ENCODE measurements at regions not wholly inside any gene's neighbourhood (a gene's known extent, or its start where the extent isn't known, plus 50 kb on each side); places are given as distances from the start of the nearest gene placed in this dataset.
A peak's percentile ranks its signal among the peaks of the same experiment; 100 is the strongest.

DNA sequence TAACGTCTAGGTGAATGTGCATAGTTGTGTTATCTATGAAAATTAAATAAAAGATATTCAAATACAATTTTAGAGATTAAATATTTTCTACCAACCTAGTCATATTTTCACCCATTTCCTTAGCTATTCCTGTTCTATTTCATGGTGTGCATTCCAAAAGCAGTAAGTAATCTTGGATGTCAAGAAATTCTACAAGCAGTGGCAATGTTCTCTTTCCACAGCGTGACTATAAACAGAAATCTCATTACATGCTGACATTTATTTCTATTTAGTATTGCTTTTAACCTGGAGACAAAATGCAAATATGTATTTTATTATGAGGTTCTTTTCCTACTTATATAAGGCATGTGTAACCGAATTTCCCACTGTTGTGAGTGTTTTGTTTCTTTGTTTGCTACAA, 510.0 kb downstream of the ACTL7B start:
- DNase-seq (ENCODE audit: low read depth, low spot score): no peak
- H3K27me3 ChIP-seq (ENCODE audit: insufficient read depth, insufficient read length): no peaks in the 10 kb centered on the region
- H3K4me1 ChIP-seq (ENCODE audit: insufficient read depth, insufficient read length): no peaks in the 10 kb centered on the region
- H3K36me3 ChIP-seq (ENCODE audit: insufficient read depth, insufficient read length, low read length): no peaks in the 10 kb centered on the region
- H3K4me3 ChIP-seq (ENCODE audit: insufficient read length, low read depth): no peak overlapping the region
- no peaks in the 10 kb centered on the region for H3K9me3 ChIP-seq (ENCODE audit: insufficient read depth, low read length)
- no peak overlapping the region for H3K9ac ChIP-seq (ENCODE audit: insufficient read length, low read depth)
- TF ChIP-seq YY1 (IDR thresholded peaks at IDR 0.05; ENCODE audit: insufficient read depth, insufficient read length) (no peak), SUZ12 (IDR thresholded peaks at IDR 0.05; ENCODE audit: extremely low read depth, insufficient read depth, insufficient read length) (no peak), ZNF274 (IDR thresholded peaks at IDR 0.05; ENCODE audit: low read depth, low read length) (no peak)

- DNase-seq (ENCODE audit: low read depth, low spot score): no peak
Measured at GRCh38 chr9:108339251-108339650, 516.5 kb downstream of the ACTL7B start.

DNA sequence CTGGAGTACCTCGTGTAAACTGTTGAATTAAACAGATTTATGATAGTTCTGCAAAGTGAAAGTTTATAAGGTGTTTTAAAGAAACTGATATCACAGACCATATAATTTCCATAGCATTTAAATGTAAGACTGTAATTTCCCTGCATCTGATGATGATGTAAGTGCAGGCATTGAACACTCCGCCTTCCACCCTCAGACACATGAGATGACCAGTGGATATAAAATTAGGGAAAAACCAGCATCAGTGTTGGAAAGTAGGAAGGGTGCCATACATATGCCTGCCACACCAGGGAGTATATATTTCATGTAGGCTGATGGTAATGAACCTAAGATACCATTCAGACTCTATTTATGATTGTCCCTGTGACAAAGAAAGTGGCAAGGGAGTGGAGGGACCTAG, 519.2 kb downstream of the ACTL7B start:
- Histone ChIP-seq H3K4me1 (ENCODE audit: insufficient read depth, insufficient read length) (no peaks in the 10 kb centered on the region), H3K4me3 (ENCODE audit: insufficient read length, low read depth) (no peak overlapping the region), H3K9ac (ENCODE audit: insufficient read length, low read depth) (no peak overlapping the region), H3K9me3 (ENCODE audit: insufficient read depth, low read length) (no peaks in the 10 kb centered on the region), H3K27me3 (ENCODE audit: insufficient read depth, insufficient read length) (no peaks in the 10 kb centered on the region), H3K36me3 (ENCODE audit: insufficient read depth, insufficient read length, low read length) (no peaks in the 10 kb centered on the region)
- no peak for DNase-seq (ENCODE audit: low read depth, low spot score)
- TF ChIP-seq ZNF274 (IDR thresholded peaks at IDR 0.05; ENCODE audit: low read depth, low read length) (no peak), YY1 (IDR thresholded peaks at IDR 0.05; ENCODE audit: insufficient read depth, insufficient read length) (no peak), SUZ12 (IDR thresholded peaks at IDR 0.05; ENCODE audit: extremely low read depth, insufficient read depth, insufficient read length) (no peak)

More at GRCh38 chr9:108339251-108339650, 516.5 kb downstream of the ACTL7B start:
- TF ChIP-seq ZNF274 (IDR thresholded peaks at IDR 0.05; ENCODE audit: low read depth, low read length) (no peak), YY1 (IDR thresholded peaks at IDR 0.05; ENCODE audit: insufficient read depth, insufficient read length) (no peak), SUZ12 (IDR thresholded peaks at IDR 0.05; ENCODE audit: extremely low read depth, insufficient read depth, insufficient read length) (no peak)
- Histone ChIP-seq H3K36me3 (ENCODE audit: insufficient read depth, insufficient read length, low read length) (no peaks in the 10 kb centered on the region), H3K27me3 (ENCODE audit: insufficient read depth, insufficient read length) (no peaks in the 10 kb centered on the region), H3K9me3 (ENCODE audit: insufficient read depth, low read length) (no peaks in the 10 kb centered on the region), H3K9ac (ENCODE audit: insufficient read length, low read depth) (no peak overlapping the region), H3K4me3 (ENCODE audit: insufficient read length, low read depth) (no peak overlapping the region), H3K4me1 (ENCODE audit: insufficient read depth, insufficient read length) (no peaks in the 10 kb centered on the region)

DNA sequence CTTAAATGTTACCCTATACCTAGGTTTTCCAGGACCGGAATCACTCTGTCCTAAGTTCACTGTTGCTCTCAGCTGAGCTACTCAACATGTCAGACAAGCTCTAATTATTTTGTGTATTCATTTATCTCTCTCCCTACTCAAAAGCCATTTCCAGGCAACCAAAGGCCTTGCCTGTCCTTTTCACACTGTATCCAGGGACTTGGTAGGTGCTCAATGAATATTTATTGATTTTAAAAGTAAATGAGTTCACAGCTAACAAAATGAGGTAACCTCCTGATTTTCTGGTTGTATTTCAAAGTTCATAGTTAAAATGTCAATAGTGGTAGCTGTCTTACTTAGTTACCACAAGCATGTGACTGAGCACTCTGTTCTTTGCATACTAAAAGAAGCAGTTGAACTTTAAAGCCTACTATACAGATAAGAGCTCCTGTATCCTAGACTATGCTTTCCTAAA, 522.2 kb downstream of the ACTL7B start:
- TF ChIP-seq YY1 (IDR thresholded peaks at IDR 0.05; ENCODE audit: insufficient read depth, insufficient read length) (no peak), ZNF274 (IDR thresholded peaks at IDR 0.05; ENCODE audit: low read depth, low read length) (no peak), SUZ12 (IDR thresholded peaks at IDR 0.05; ENCODE audit: extremely low read depth, insufficient read depth, insufficient read length) (no peak)
- no peaks in the 10 kb centered on the region for H3K36me3 ChIP-seq (ENCODE audit: insufficient read depth, insufficient read length, low read length)
- no peaks in the 10 kb centered on the region for H3K4me1 ChIP-seq (ENCODE audit: insufficient read depth, insufficient read length)
- DNase-seq (ENCODE audit: low read depth, low spot score): peak; percentile 6
- no peak overlapping the region for H3K9ac ChIP-seq (ENCODE audit: insufficient read length, low read depth)
- H3K9me3 ChIP-seq (ENCODE audit: insufficient read depth, low read length): peaks cover 6% of the 10 kb centered on the region; the same call in 1 of the 2 replicates
- no peak overlapping the region for H3K4me3 ChIP-seq (ENCODE audit: insufficient read length, low read depth)
- H3K27me3 ChIP-seq (ENCODE audit: insufficient read depth, insufficient read length): no peaks in the 10 kb centered on the region

DNA sequence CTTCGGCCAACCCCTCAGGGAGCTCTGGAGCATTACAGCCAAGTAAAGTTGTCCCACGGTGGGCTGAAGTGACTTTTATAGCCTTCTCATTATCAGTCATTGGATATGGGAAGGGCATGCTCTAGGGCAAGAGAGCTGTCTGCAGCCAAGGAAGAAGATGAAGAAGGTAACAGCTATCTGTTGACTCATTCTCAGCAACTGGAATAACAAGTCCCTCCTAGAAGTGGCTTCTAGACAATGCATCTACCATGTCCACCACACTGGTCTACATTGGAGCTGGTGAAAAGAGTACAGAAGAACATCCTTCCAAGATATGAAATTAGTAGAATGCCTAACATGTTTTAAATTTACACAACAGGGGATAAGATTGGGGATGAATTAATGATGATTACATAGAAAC, 524.2 kb downstream of the ACTL7B start:
- H3K4me1 ChIP-seq (ENCODE audit: insufficient read depth, insufficient read length): no peaks in the 10 kb centered on the region
- no peaks in the 10 kb centered on the region for H3K27me3 ChIP-seq (ENCODE audit: insufficient read depth, insufficient read length)
- H3K4me3 ChIP-seq (ENCODE audit: insufficient read length, low read depth): no peak overlapping the region
- no peak overlapping the region for H3K9ac ChIP-seq (ENCODE audit: insufficient read length, low read depth)
- no peak for DNase-seq (ENCODE audit: low read depth, low spot score)
- H3K36me3 ChIP-seq (ENCODE audit: insufficient read depth, insufficient read length, low read length): no peaks in the 10 kb centered on the region
- H3K9me3 ChIP-seq (ENCODE audit: insufficient read depth, low read length): peaks cover 15% of the 10 kb centered on the region; the same call in 1 of the 2 replicates
- TF ChIP-seq SUZ12 (IDR thresholded peaks at IDR 0.05; ENCODE audit: extremely low read depth, insufficient read depth, insufficient read length) (no peak), YY1 (IDR thresholded peaks at IDR 0.05; ENCODE audit: insufficient read depth, insufficient read length) (no peak), ZNF274 (IDR thresholded peaks at IDR 0.05; ENCODE audit: low read depth, low read length) (no peak)

- Histone ChIP-seq H3K27me3 (ENCODE audit: insufficient read depth, insufficient read length) (no peaks in the 10 kb centered on the region), H3K4me3 (ENCODE audit: insufficient read length, low read depth) (no peak overlapping the region), H3K9me3 (ENCODE audit: insufficient read depth, low read length) (peaks cover 15% of the 10 kb centered on the region; the same call in 1 of the 2 replicates), H3K9ac (ENCODE audit: insufficient read length, low read depth) (no peak overlapping the region), H3K36me3 (ENCODE audit: insufficient read depth, insufficient read length, low read length) (no peaks in the 10 kb centered on the region), H3K4me1 (ENCODE audit: insufficient read depth, insufficient read length) (no peaks in the 10 kb centered on the region)
- TF ChIP-seq ZNF274 (IDR thresholded peaks at IDR 0.05; ENCODE audit: low read depth, low read length): no peak
- no peak for TF ChIP-seq YY1 (IDR thresholded peaks at IDR 0.05; ENCODE audit: insufficient read depth, insufficient read length)
- TF ChIP-seq SUZ12 (IDR thresholded peaks at IDR 0.05; ENCODE audit: extremely low read depth, insufficient read depth, insufficient read length): no peak
- DNase-seq (ENCODE audit: low read depth, low spot score): no peak
Measured at GRCh38 chr9:108325406-108325805, 530.4 kb downstream of the ACTL7B start.

- TF ChIP-seq ZNF274 (IDR thresholded peaks at IDR 0.05; ENCODE audit: low read depth, low read length) (no peak), SUZ12 (IDR thresholded peaks at IDR 0.05; ENCODE audit: extremely low read depth, insufficient read depth, insufficient read length) (no peak), YY1 (IDR thresholded peaks at IDR 0.05; ENCODE audit: insufficient read depth, insufficient read length) (no peak)
- no peak for DNase-seq (ENCODE audit: low read depth, low spot score)
- no peak overlapping the region for H3K4me3 ChIP-seq (ENCODE audit: insufficient read length, low read depth)
- H3K4me1 ChIP-seq (ENCODE audit: insufficient read depth, insufficient read length): no peaks in the 10 kb centered on the region
- H3K27me3 ChIP-seq (ENCODE audit: insufficient read depth, insufficient read length): no peaks in the 10 kb centered on the region
- no peaks in the 10 kb centered on the region for H3K36me3 ChIP-seq (ENCODE audit: insufficient read depth, insufficient read length, low read length)
- no peak overlapping the region for H3K9ac ChIP-seq (ENCODE audit: insufficient read length, low read depth)
- peaks cover 10% of the 10 kb centered on the region; the same call in 1 of the 2 replicates for H3K9me3 ChIP-seq (ENCODE audit: insufficient read depth, low read length)
Measured at GRCh38 chr9:108323615-108324014, 532.2 kb downstream of the ACTL7B start.

Data from NT2/D1 (cell line).